ENCODE measurements at regions not wholly inside any gene's neighbourhood (a gene's known extent, or its start where the extent isn't known, plus 50 kb on each side); places are given as distances from the start of the nearest gene placed in this dataset.

- H3K4me3 ChIP-seq (ENCODE audit: control insufficient read depth in 2 of 3, extremely low read depth in 1 of 3, insufficient read depth in 2 of 3, low read depth in 1 of 3, low read length in 3 of 3), result no peak overlapping the region
- no peaks in the 10 kb centered on the region for H3K79me2 ChIP-seq (ENCODE audit: control insufficient read depth, insufficient read depth, low read length)
- H3K9ac ChIP-seq (ENCODE audit: control insufficient read depth, extremely low read depth, insufficient read depth, low read length), result no peak overlapping the region
- no peaks in the 10 kb centered on the region for H4K20me1 ChIP-seq (ENCODE audit: control insufficient read depth, extremely low read depth, insufficient read depth, low read length)
- H3K9me1 ChIP-seq (ENCODE audit: control insufficient read depth, extremely low read depth, insufficient read depth, low read length), result no peaks in the 10 kb centered on the region
- no peak for DNase-seq (ENCODE audit: low read depth, low spot score)
- H2AFZ ChIP-seq (ENCODE audit: control insufficient read depth, low read length), result no peak overlapping the region
- no peaks in the 10 kb centered on the region for H3K27me3 ChIP-seq (ENCODE audit: control insufficient read depth, extremely low read depth, insufficient read depth, low read length)
- no peaks in the 10 kb centered on the region for H3K36me3 ChIP-seq (ENCODE audit: control insufficient read depth in 2 of 2, extremely low read depth in 1 of 2, insufficient read depth in 2 of 2, low read length in 2 of 2)
- H3K4me1 ChIP-seq (ENCODE audit: control insufficient read depth, extremely low read depth, insufficient read depth, low read length), result no peaks in the 10 kb centered on the region
- TF ChIP-seq CTCF (optimal IDR thresholded peaks at IDR 0.05 in 1 of 3, IDR thresholded peaks at IDR 0.05 in 1 of 3, conservative IDR thresholded peaks at IDR 0.05 in 1 of 3; ENCODE audit: extremely low read depth in 1 of 3, insufficient read depth in 2 of 3, low read length in 3 of 3), result no peak
- TF ChIP-seq EZH2 (IDR thresholded peaks at IDR 0.05; ENCODE audit: low read length), result no peak
- no peak overlapping the region for H3K27ac ChIP-seq (ENCODE audit: control insufficient read depth, insufficient read depth, low read length)
- FAIRE-seq, result no peak
- H3K4me2 ChIP-seq (ENCODE audit: control insufficient read depth, extremely low read depth, insufficient read depth, low read depth, low read length), result no peak overlapping the region
- dilution Hi-C loops (cut with MboI; ENCODE audit: extremely low pct_ligation_motif_present, low sequenced_read_pairs), result no loop called here
- H3K9me3 ChIP-seq (ENCODE audit: control insufficient read depth, low read depth, low read length), result no peaks in the 10 kb centered on the region
Observed at GRCh38 chr15:94592495-94592894, 361.1 kb downstream of the MCTP2 start.

- no peak for TF ChIP-seq CTCF (optimal IDR thresholded peaks at IDR 0.05 in 1 of 3, IDR thresholded peaks at IDR 0.05 in 1 of 3, conservative IDR thresholded peaks at IDR 0.05 in 1 of 3; ENCODE audit: extremely low read depth in 1 of 3, insufficient read depth in 2 of 3, low read length in 3 of 3)
- TF ChIP-seq EZH2 (IDR thresholded peaks at IDR 0.05; ENCODE audit: low read length), result no peak
- dilution Hi-C loops (cut with MboI; ENCODE audit: extremely low pct_ligation_motif_present, low sequenced_read_pairs), result no loop called here
- H3K4me1 ChIP-seq (ENCODE audit: control insufficient read depth, extremely low read depth, insufficient read depth, low read length), result no peaks in the 10 kb centered on the region
Observed at GRCh38 chr15:94596707-94597106, 365.3 kb downstream of the MCTP2 start.

More at GRCh38 chr15:94596707-94597106, 365.3 kb downstream of the MCTP2 start:
- FAIRE-seq (no peak), DNase-seq (ENCODE audit: low read depth, low spot score) (no peak)
- no peak overlapping the region for H3K4me3 ChIP-seq (ENCODE audit: control insufficient read depth in 2 of 3, extremely low read depth in 1 of 3, insufficient read depth in 2 of 3, low read depth in 1 of 3, low read length in 3 of 3)
- H3K9ac ChIP-seq (ENCODE audit: control insufficient read depth, extremely low read depth, insufficient read depth, low read length), result no peak overlapping the region
- H3K4me2 ChIP-seq (ENCODE audit: control insufficient read depth, extremely low read depth, insufficient read depth, low read depth, low read length), result no peak overlapping the region
- no peaks in the 10 kb centered on the region for H3K9me3 ChIP-seq (ENCODE audit: control insufficient read depth, low read depth, low read length)
- no peaks in the 10 kb centered on the region for H3K79me2 ChIP-seq (ENCODE audit: control insufficient read depth, insufficient read depth, low read length)
- H4K20me1 ChIP-seq (ENCODE audit: control insufficient read depth, extremely low read depth, insufficient read depth, low read length), result no peaks in the 10 kb centered on the region
- H3K9me1 ChIP-seq (ENCODE audit: control insufficient read depth, extremely low read depth, insufficient read depth, low read length), result no peaks in the 10 kb centered on the region
- no peak overlapping the region for H2AFZ ChIP-seq (ENCODE audit: control insufficient read depth, low read length)
- no peak overlapping the region for H3K27ac ChIP-seq (ENCODE audit: control insufficient read depth, insufficient read depth, low read length)
- H3K36me3 ChIP-seq (ENCODE audit: control insufficient read depth in 2 of 2, extremely low read depth in 1 of 2, insufficient read depth in 2 of 2, low read length in 2 of 2), result no peaks in the 10 kb centered on the region
- no peaks in the 10 kb centered on the region for H3K27me3 ChIP-seq (ENCODE audit: control insufficient read depth, extremely low read depth, insufficient read depth, low read length)

Data from keratinocyte (primary cell).